Central memory CD8-positive, alpha-beta T cell (primary cell): ENCODE measurements at regions not wholly inside any gene's neighbourhood (a gene's known extent, or its start where the extent isn't known, plus 50 kb on each side); places are given as distances from the start of the nearest gene placed in this dataset.
"Not testable (repeated sequence)": the region's sequence is repeated elsewhere in the genome, so short reads cannot be mapped to it uniquely, and the experiment has no call there.

Source experiments
- ATAC-seq: fragments of 150-1000 bp; cut with Tn5 transposase; replicated peaks from 2 replicates; pipeline ENCODE4 v1.10.0; 2022; ENCODE audit warnings: mild to moderate bottlenecking, moderate FRiP score, moderate number of reproducible peaks; ENCODE audit not compliant: poor library complexity, severe bottlenecking; ENCODE audit errors: extremely low read depth
- DNase-seq, 2 donors: peaks; one replicate each; pipeline ENCODE4 v3.0.0; 2021; ENCODE audit warnings: low spot score in 2 of 2
- H3K27ac Mint-ChIP-seq: one replicate; pipeline ENCODE4 v1.8.0; 2022; ENCODE audit warnings: low read depth, mild to moderate bottlenecking, moderate library complexity, mixed read lengths
- H3K27me3 Mint-ChIP-seq: one replicate; pipeline ENCODE4 v1.8.0; 2022; ENCODE audit warnings: mixed read lengths
- H3K36me3 Mint-ChIP-seq: one replicate; pipeline ENCODE4 v1.8.0; 2022; ENCODE audit warnings: mild to moderate bottlenecking, moderate library complexity, mixed read lengths; ENCODE audit not compliant: insufficient read depth
- H3K4me1 Mint-ChIP-seq: one replicate; pipeline ENCODE4 v1.8.0; 2022; ENCODE audit warnings: mixed read lengths
- H3K4me3 Mint-ChIP-seq: one replicate; pipeline ENCODE4 v1.8.0; 2022; ENCODE audit warnings: mild to moderate bottlenecking, moderate library complexity, mixed read lengths
- H3K9me3 Mint-ChIP-seq: one replicate; pipeline ENCODE4 v1.8.0; 2022; ENCODE audit warnings: mixed read lengths

- ATAC-seq, H3K27me3 Mint-ChIP-seq, H3K36me3 Mint-ChIP-seq, H3K27ac Mint-ChIP-seq, H3K4me3 Mint-ChIP-seq, H3K4me1 Mint-ChIP-seq, DNase-seq, H3K9me3 Mint-ChIP-seq: not testable (repeated sequence)
Measured at GRCh38 chr2:67166511-67166910, 230.6 kb upstream of the ETAA1 start.

- ATAC-seq (no peak), DNase-seq (no peak)
- Mint-ChIP-seq H3K27me3 (no peaks in the 10 kb centered on the region), H3K4me1 (no peaks in the 10 kb centered on the region), H3K36me3 (no peaks in the 10 kb centered on the region), H3K9me3 (peaks cover 12% of the 10 kb centered on the region), H3K27ac (no peak overlapping the region), H3K4me3 (no peak overlapping the region)
Measured at GRCh38 chr2:67169417-67170140, 227.6 kb upstream of the ETAA1 start.

DNA sequence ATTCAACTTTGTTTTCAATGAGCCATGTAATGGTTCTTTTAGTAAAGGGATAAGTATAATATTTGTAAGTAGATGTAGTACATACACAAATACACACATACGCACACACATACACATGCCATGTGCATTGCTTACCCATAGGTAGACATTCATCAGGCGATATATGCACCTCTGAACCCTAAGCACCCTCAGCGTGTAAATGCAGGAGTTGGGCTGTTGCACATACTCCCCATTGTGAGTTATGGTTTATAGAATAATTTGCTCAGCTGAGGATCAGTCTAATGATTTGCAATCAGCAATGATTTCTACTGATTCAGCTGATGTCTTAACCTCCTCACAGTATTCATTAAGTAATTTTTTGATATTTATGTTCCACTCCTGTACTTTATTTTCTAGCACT is 217.6 kb upstream of the ETAA1 start:
- Mint-ChIP-seq H3K27ac (no peak overlapping the region), H3K36me3 (no peaks in the 10 kb centered on the region), H3K4me3 (no peak overlapping the region), H3K27me3 (no peaks in the 10 kb centered on the region), H3K9me3 (peaks cover 6% of the 10 kb centered on the region), H3K4me1 (no peaks in the 10 kb centered on the region)
- DNase-seq (no peak), ATAC-seq (no peak)

GRCh38 chr2:67180841-67181240 is 216.3 kb upstream of the ETAA1 start:
- no peak overlapping the region for H3K4me3 Mint-ChIP-seq
- no peak overlapping the region for H3K27ac Mint-ChIP-seq
- peaks cover 6% of the 10 kb centered on the region for H3K9me3 Mint-ChIP-seq
- no peak for ATAC-seq
- H3K4me1 Mint-ChIP-seq = no peaks in the 10 kb centered on the region
- DNase-seq = no peak
- H3K27me3 Mint-ChIP-seq = no peaks in the 10 kb centered on the region
- H3K36me3 Mint-ChIP-seq = no peaks in the 10 kb centered on the region

DNA sequence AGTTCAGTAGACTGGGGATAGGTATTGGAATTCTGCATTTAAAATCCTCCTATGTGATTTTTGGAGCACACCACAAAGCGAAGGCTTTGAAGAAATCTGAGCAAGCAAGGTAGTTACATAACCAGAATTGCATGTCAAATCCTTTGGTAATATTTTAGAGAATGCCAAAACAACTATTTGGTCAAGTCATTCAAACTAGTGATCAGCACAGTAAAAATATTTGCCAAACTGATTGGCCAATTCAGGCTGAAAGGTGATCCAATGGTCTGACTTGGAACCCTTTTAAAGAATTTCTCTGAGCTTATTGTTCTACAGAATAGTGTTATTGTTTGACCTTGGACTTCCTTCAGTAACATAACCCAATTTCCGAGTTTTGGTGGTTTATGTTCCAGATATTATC is 214.2 kb upstream of the ETAA1 start:
- no peak for DNase-seq

GRCh38 chr2:67186326-67186725 is 210.8 kb upstream of the ETAA1 start:
- ATAC-seq (no peak), DNase-seq (no peak)
- Mint-ChIP-seq H3K9me3 (no peaks in the 10 kb centered on the region), H3K4me1 (no peaks in the 10 kb centered on the region), H3K4me3 (no peak overlapping the region), H3K27me3 (no peaks in the 10 kb centered on the region), H3K36me3 (no peaks in the 10 kb centered on the region), H3K27ac (no peak overlapping the region)

More for the DNA sequence above, 214.2 kb upstream of the ETAA1 start:
- Mint-ChIP-seq H3K36me3 (no peaks in the 10 kb centered on the region), H3K27ac (no peak overlapping the region), H3K9me3 (no peaks in the 10 kb centered on the region), H3K4me3 (no peak overlapping the region), H3K27me3 (no peaks in the 10 kb centered on the region), H3K4me1 (no peaks in the 10 kb centered on the region)
- ATAC-seq = no peak

DNA sequence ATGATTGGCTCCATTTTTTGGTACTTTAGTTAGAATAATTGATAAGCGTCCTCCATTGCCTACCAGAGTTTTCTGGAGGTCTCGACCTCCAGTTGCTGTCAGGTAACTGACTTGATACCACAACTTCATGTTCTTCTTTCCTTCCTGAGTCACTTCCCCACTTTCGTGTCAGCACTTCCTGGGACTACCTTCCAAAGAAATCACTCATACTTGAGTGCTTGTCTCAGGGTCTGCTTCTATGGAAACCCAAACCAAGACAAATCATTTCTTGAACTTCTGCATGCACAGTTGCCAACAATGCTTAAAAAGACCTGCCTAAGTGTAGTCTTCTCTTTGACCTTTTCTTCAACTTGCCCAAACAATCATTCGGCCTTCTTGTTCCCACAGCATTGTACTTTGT is 210.3 kb upstream of the ETAA1 start:
- Mint-ChIP-seq H3K27ac (no peak overlapping the region), H3K4me3 (no peak overlapping the region)

DNA sequence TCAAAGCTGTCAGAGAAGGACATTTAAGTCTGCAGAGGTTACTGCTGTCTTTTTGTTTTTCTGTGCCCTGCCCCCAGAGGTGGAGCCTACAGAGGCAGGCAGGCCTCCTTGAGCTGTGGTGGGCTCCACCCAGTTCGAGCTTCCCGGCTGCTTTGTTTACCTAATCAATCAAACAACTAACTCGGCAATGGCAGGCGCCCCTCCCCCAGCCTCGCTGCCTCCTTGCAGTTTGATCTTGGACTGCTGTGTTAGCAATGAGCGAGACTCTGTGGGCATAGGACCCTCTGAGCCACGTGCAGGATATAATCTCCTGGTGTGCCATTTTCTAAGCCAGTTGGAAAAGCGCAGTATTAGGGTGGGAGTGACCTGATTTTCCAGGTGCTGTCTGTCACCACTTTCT is 201.8 kb upstream of the ETAA1 start:
- ATAC-seq, H3K36me3 Mint-ChIP-seq, DNase-seq, H3K27me3 Mint-ChIP-seq, H3K9me3 Mint-ChIP-seq, H3K27ac Mint-ChIP-seq, H3K4me1 Mint-ChIP-seq, H3K4me3 Mint-ChIP-seq: not testable (repeated sequence)

More for the DNA sequence above, 210.3 kb upstream of the ETAA1 start:
- Mint-ChIP-seq H3K4me1 (no peaks in the 10 kb centered on the region), H3K9me3 (no peaks in the 10 kb centered on the region), H3K36me3 (no peaks in the 10 kb centered on the region), H3K27me3 (no peaks in the 10 kb centered on the region)
- ATAC-seq = no peak
- DNase-seq = no peak

DNA sequence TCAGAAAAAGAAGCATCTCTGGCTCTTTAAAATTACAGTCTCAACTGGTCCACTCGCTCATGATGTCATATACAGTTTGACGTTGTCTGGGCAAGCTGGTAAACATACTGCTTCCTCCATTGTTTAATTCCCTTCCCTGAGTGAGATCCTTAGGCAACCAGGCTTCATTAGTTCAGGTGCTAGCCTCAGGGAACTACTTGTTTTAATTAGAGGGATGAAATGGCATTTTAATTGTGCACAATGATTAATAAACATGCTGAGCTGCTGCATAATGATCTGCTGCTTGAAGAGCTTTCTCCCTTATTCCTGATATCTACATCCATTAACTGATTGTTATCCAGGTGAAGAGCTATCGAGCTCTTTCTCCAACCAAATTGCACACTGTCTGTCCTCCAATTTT is 195.6 kb upstream of the ETAA1 start:
- no peaks in the 10 kb centered on the region for H3K27me3 Mint-ChIP-seq
- H3K27ac Mint-ChIP-seq = no peak overlapping the region
- ATAC-seq (no peak), DNase-seq (no peak)
- H3K4me3 Mint-ChIP-seq = no peak overlapping the region
- H3K36me3 Mint-ChIP-seq = no peaks in the 10 kb centered on the region
- H3K4me1 Mint-ChIP-seq = no peaks in the 10 kb centered on the region
- no peaks in the 10 kb centered on the region for H3K9me3 Mint-ChIP-seq

- Mint-ChIP-seq H3K9me3 (no peaks in the 10 kb centered on the region), H3K36me3 (no peaks in the 10 kb centered on the region), H3K27ac (no peak overlapping the region), H3K4me1 (no peaks in the 10 kb centered on the region), H3K27me3 (no peaks in the 10 kb centered on the region), H3K4me3 (no peak overlapping the region)
- DNase-seq (no peak), ATAC-seq (no peak)
Measured at GRCh38 chr2:67204349-67204748, 192.8 kb upstream of the ETAA1 start.

DNA sequence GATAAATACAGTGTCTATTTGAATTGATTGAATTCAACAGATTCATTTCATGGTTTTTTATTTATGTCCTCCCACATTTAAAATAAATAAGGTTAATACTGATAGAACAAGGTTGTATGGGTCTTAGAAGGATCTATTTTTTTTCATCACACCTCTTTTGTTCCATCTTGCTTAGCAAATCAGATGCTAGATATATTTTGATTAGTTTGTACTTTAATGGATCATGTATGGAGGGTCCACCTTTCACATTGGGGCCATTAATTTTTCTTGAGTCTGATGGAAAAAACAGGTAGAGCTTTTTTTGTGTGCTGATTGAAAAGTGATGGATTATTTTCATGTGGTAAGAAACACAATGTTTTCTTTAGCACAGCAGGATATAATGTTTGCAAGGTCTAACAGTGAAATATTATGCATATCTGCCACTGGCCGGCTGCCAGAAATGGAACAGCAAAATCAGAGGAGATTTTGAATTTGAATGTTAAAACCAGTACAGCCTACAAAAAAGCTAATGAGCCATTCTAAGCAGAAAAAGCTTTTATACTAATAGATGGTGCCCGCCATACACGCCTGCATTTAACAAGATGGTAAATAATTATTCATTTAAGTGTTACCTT is 188.1 kb upstream of the ETAA1 start:
- Mint-ChIP-seq H3K4me1 (no peaks in the 10 kb centered on the region), H3K27ac (no peak overlapping the region), H3K9me3 (no peaks in the 10 kb centered on the region), H3K27me3 (no peaks in the 10 kb centered on the region), H3K36me3 (no peaks in the 10 kb centered on the region), H3K4me3 (no peak overlapping the region)
- ATAC-seq (no peak), DNase-seq (no peak)

DNA sequence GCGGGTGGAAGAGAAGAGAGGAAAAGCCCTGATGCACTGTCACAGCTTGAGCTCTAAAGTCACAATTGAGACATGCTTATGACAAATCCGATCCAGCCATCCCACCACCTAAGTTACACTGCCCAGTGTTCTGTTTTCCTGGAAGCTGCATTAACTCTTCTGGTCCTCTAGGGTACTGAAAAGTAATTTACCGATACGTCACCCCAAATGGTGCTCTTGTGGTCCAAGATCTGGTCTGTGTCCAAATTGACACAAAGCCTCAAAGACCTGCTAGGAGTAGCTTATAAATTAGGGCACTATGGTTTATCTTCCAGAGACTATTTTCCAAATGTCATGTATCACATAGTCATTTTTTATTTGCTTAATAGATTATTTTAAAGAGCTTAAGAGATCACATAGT is 186.7 kb upstream of the ETAA1 start:
- Mint-ChIP-seq H3K9me3 (no peaks in the 10 kb centered on the region), H3K4me1 (no peaks in the 10 kb centered on the region), H3K36me3 (no peaks in the 10 kb centered on the region), H3K4me3 (no peak overlapping the region), H3K27ac (no peak overlapping the region), H3K27me3 (no peaks in the 10 kb centered on the region)
- ATAC-seq (no peak), DNase-seq (no peak)

DNA sequence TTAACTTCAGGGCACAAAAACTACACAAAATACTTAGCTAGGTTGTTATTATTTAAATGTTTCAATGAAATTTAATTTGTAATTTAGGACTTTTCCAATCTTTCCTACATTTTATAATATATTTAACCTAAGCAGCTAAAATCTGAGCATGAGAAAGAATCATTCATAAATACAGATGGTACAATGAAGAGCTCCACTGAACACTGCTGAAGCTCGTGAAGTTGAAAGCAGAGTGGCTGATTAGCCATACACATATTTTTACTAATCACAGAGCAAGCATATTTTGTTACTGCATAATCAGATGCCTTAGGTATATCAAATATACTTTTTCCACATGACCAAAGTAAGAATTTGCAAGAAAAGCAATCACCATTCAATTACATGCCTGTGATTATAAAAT is 184.9 kb upstream of the ETAA1 start:
- no peaks in the 10 kb centered on the region for H3K36me3 Mint-ChIP-seq
- H3K27me3 Mint-ChIP-seq = no peaks in the 10 kb centered on the region
- no peaks in the 10 kb centered on the region for H3K9me3 Mint-ChIP-seq
- no peaks in the 10 kb centered on the region for H3K4me1 Mint-ChIP-seq
- no peak overlapping the region for H3K27ac Mint-ChIP-seq
- no peak overlapping the region for H3K4me3 Mint-ChIP-seq
- DNase-seq = no peak
- ATAC-seq = no peak
